WTC11 (cell line): ENCODE measurements at regions not wholly inside any gene's neighbourhood (a gene's known extent, or its start where the extent isn't known, plus 50 kb on each side); places are given as distances from the start of the nearest gene placed in this dataset.

Experiments used
- ATAC-seq: fragments of 200-7000 bp; cut with Tn5 transposase; 2 replicates; pipeline ENCODE4 v1.10.0; 2021; ENCODE audit warnings: mild to moderate bottlenecking, moderate library complexity
- CTCF ChIA-PET: fragments of 300-600 bp; sonication (Branson Sonifier 250); formaldehyde crosslinking; loops from one replicate; lab custom pipeline; 2021; ENCODE audit warnings: antibody characterized with exemption; lab: Charles Lee
- POLR2A ChIA-PET: fragments of 350-600 bp; sonication (Branson Sonifier 250); formaldehyde crosslinking; loops from one replicate; lab custom pipeline; 2021; ENCODE audit warnings: antibody characterized with exemption; lab: Charles Lee
- DNase-seq: peaks from one replicate; pipeline ENCODE4 v3.0.0; 2021; ENCODE audit warnings: low spot score
- H3K27ac Mint-ChIP-seq: 2 replicates; pipeline ENCODE4 v1.8.0; 2021; ENCODE audit warnings: mixed read lengths
- H3K27me3 Mint-ChIP-seq: 2 replicates; pipeline ENCODE4 v1.8.0; 2021; ENCODE audit warnings: low read depth, mild to moderate bottlenecking, moderate library complexity, mixed read lengths
- H3K36me3 Mint-ChIP-seq: 2 replicates; pipeline ENCODE4 v1.8.0; 2021; ENCODE audit warnings: mixed read lengths
- H3K4me1 Mint-ChIP-seq: 2 replicates; pipeline ENCODE4 v1.8.0; 2022; ENCODE audit warnings: mixed read lengths
- H3K4me3 Mint-ChIP-seq: 2 replicates; pipeline ENCODE4 v1.8.0; 2021; ENCODE audit warnings: mild to moderate bottlenecking, moderate library complexity, mixed read lengths
- H3K9me3 Mint-ChIP-seq: 2 replicates; pipeline ENCODE4 v1.8.0; 2021; ENCODE audit warnings: mixed read lengths
- CBFB ChIP-seq: sonication (generic); formaldehyde crosslinking; IDR thresholded peaks from 2 replicates; pipeline ENCODE4 v1.8.1; 2022; ENCODE audit warnings: mild to moderate bottlenecking, low read depth, missing genetic modification reagents
- ELF4 ChIP-seq: sonication (generic); formaldehyde crosslinking; IDR thresholded peaks from 2 replicates; pipeline ENCODE4 v1.8.1; 2022; ENCODE audit warnings: low read depth, mild to moderate bottlenecking, moderate library complexity, missing genetic modification reagents
- EMX1 ChIP-seq: fragments of 250-450 bp; sonication (Bioruptor Pico); IDR thresholded peaks from 2 replicates; pipeline ENCODE4 v1.8.0; 2021; ENCODE audit warnings: mild to moderate bottlenecking
- ERG ChIP-seq: fragments of 250-450 bp; sonication (Bioruptor Pico); IDR thresholded peaks from 2 replicates; pipeline ENCODE4 v1.8.0; 2021; ENCODE audit warnings: mild to moderate bottlenecking
- ESRRA ChIP-seq: sonication (generic); formaldehyde crosslinking; IDR thresholded peaks from 2 replicates; pipeline ENCODE4 v1.8.1; 2022; ENCODE audit warnings: mild to moderate bottlenecking, missing genetic modification reagents, borderline replicate concordance
- ETV6 ChIP-seq: sonication (generic); formaldehyde crosslinking; IDR thresholded peaks from 2 replicates; pipeline ENCODE4 v1.8.1; 2022; ENCODE audit warnings: mild to moderate bottlenecking, missing genetic modification reagents
- FOXK1 ChIP-seq: sonication (generic); formaldehyde crosslinking; IDR thresholded peaks from 2 replicates; pipeline ENCODE4 v1.8.0; 2022; ENCODE audit warnings: mild to moderate bottlenecking, moderate library complexity, missing genetic modification reagents
- HMGA2 ChIP-seq: fragments of 250-450 bp; sonication (Bioruptor Pico); IDR thresholded peaks from 2 replicates; pipeline ENCODE4 v1.4.0; 2021; ENCODE audit warnings: mild to moderate bottlenecking, moderate library complexity
- HMGXB4 ChIP-seq: sonication (generic); formaldehyde crosslinking; IDR thresholded peaks from 2 replicates; pipeline ENCODE4 v1.8.1; 2023; ENCODE audit warnings: mild to moderate bottlenecking, moderate library complexity, missing genetic modification reagents
- IRF2 ChIP-seq: sonication (generic); formaldehyde crosslinking; IDR thresholded peaks from 2 replicates; pipeline ENCODE4 v1.8.0; 2022; ENCODE audit warnings: low read depth, missing genetic modification reagents, borderline replicate concordance
- KAT7 ChIP-seq: sonication (generic); formaldehyde crosslinking; IDR thresholded peaks from 2 replicates; pipeline ENCODE4 v1.8.1; 2023; ENCODE audit warnings: missing genetic modification reagents, mild to moderate bottlenecking, borderline replicate concordance
- NFYB ChIP-seq: sonication (generic); formaldehyde crosslinking; conservative IDR thresholded peaks from 2 replicates; pipeline ENCODE4 v1.8.0; 2022; ENCODE audit warnings: low read depth, missing genetic modification reagents
- NR3C1 ChIP-seq: sonication (generic); formaldehyde crosslinking; conservative IDR thresholded peaks from 2 replicates; pipeline ENCODE4 v1.8.1; 2023; ENCODE audit warnings: low read depth, mild to moderate bottlenecking, missing genetic modification reagents
- PRDM15 ChIP-seq: sonication (generic); formaldehyde crosslinking; IDR thresholded peaks from 2 replicates; pipeline ENCODE4 v1.8.0; 2022; ENCODE audit warnings: missing genetic modification reagents
- PREB ChIP-seq: sonication (generic); formaldehyde crosslinking; IDR thresholded peaks from 2 replicates; pipeline ENCODE4 v1.8.1; 2022; ENCODE audit warnings: mild to moderate bottlenecking, missing genetic modification reagents, moderate library complexity, borderline replicate concordance
- RORB ChIP-seq: fragments of 250-450 bp; sonication (Bioruptor Pico); IDR thresholded peaks from 2 replicates; pipeline ENCODE4 v1.9.0; 2021; ENCODE audit warnings: mild to moderate bottlenecking
- ZMAT4 ChIP-seq: fragments of 250-450 bp; sonication (Bioruptor Pico); IDR thresholded peaks from 2 replicates; pipeline ENCODE4 v1.9.0; 2021; ENCODE audit warnings: mild to moderate bottlenecking
- ZNF219 ChIP-seq: sonication (generic); formaldehyde crosslinking; IDR thresholded peaks from 2 replicates; pipeline ENCODE4 v1.8.0; 2023; ENCODE audit warnings: missing genetic modification reagents, mild to moderate bottlenecking, borderline replicate concordance
- ZNF232 ChIP-seq: sonication (generic); formaldehyde crosslinking; IDR thresholded peaks from 2 replicates; pipeline ENCODE4 v1.8.0; 2022; ENCODE audit warnings: mild to moderate bottlenecking, missing genetic modification reagents
- ZNF671 ChIP-seq: fragments of 250-450 bp; sonication (Bioruptor Pico); IDR thresholded peaks from 2 replicates; pipeline ENCODE4 v1.8.0; 2021; ENCODE audit warnings: mild to moderate bottlenecking
- ZSCAN18 ChIP-seq: fragments of 250-450 bp; sonication (Bioruptor Pico); IDR thresholded peaks from 2 replicates; pipeline ENCODE4 v2.1.2; 2022; ENCODE audit warnings: mild to moderate bottlenecking, moderate library complexity

GRCh38 chr4:3652586-3652985, 113.6 kb upstream of the ADRA2C start:
- ATAC-seq = no peak
- Mint-ChIP-seq H3K27me3 (peaks cover 5% of the 10 kb centered on the region; the same call in 1 of the 2 replicates), H3K9me3 (no peaks in the 10 kb centered on the region), H3K27ac (no peak overlapping the region), H3K36me3 (no peaks in the 10 kb centered on the region), H3K4me3 (no peak overlapping the region), H3K4me1 (peaks cover 14% of the 10 kb centered on the region)
- CTCF ChIA-PET = no interaction called here
- DNase-seq = no peak
- POLR2A ChIA-PET = no interaction called here
- TF ChIP-seq ZNF671 (CRISPR knock-in tag) (no peak), ERG (CRISPR knock-in tag) (no peak), NFYB (CRISPR knock-in tag) (no peak), PREB (CRISPR knock-in tag) (no peak), CBFB (no peak)

- ChIA-PET CTCF (interaction anchor here (1.1 kb wide), 1 partner anchor 73 kb away, joined by 4 read pairs; no protein-coding TSS in a partner anchor), POLR2A (no interaction called here)
- Mint-ChIP-seq H3K27ac (peak overlapping the region; percentile 41; the same call in 1 of the 2 replicates), H3K36me3 (no peaks in the 10 kb centered on the region), H3K4me1 (peaks cover 8% of the 10 kb centered on the region), H3K4me3 (no peak overlapping the region), H3K9me3 (no peaks in the 10 kb centered on the region), H3K27me3 (peaks cover 5% of the 10 kb centered on the region)
- no peak for ATAC-seq
- no peak for DNase-seq
- TF ChIP-seq ELF4 = no peak
- TF ChIP-seq EMX1 (CRISPR knock-in tag) = no peak
- TF ChIP-seq ZNF219 (CRISPR knock-in tag) = no peak
- no peak for TF ChIP-seq ETV6 (CRISPR knock-in tag)
- no peak for TF ChIP-seq HMGXB4 (CRISPR knock-in tag)
- TF ChIP-seq NR3C1 = no peak
- no peak for TF ChIP-seq IRF2 (CRISPR knock-in tag)
- no peak for TF ChIP-seq PRDM15 (CRISPR knock-in tag)
- no peak for TF ChIP-seq ZNF232
- TF ChIP-seq HMGA2 (CRISPR knock-in tag) = no peak
- no peak for TF ChIP-seq KAT7 (CRISPR knock-in tag)
- no peak for TF ChIP-seq RORB (CRISPR knock-in tag)
- no peak for TF ChIP-seq ZMAT4 (CRISPR knock-in tag)
- no peak for TF ChIP-seq ESRRA (CRISPR knock-in tag)
- no peak for TF ChIP-seq ZNF671 (CRISPR knock-in tag)
- no peak for TF ChIP-seq ZSCAN18 (CRISPR knock-in tag)
- TF ChIP-seq FOXK1 (CRISPR knock-in tag) = no peak
Observed at GRCh38 chr4:3651267-3651845, 114.8 kb upstream of the ADRA2C start.
